ENCODE measurements at regions not wholly inside any gene's neighbourhood (a gene's known extent, or its start where the extent isn't known, plus 50 kb on each side); places are given as distances from the start of the nearest gene placed in this dataset.

DNA sequence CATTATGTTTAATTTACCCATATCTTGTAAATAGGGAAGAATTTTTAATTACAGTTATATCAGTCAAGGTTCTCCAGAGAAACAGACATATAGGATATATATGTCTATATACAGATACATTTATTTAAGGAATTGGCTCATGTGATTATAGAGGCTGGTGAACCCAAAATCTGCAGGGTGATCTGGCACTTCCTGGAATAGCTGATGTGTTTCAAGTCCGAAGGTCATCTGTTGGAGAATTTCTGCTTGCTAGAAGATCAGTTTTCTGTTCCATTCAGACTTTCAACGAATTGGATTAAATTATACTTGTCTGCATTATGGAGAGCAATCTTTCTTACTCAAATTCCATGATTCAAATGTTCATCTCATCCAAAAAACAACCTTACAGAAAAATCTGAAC is 694.6 kb upstream of the DPPA4 start:
- Mint-ChIP-seq H3K36me3 (no peaks in the 10 kb centered on the region), H3K27ac (no peak overlapping the region), H3K9me3 (peaks cover 0 to 3% of the 10 kb centered on the region in 2 donors)
- no peak for DNase-seq (ENCODE audit: low spot score in 2 of 2)
- ATAC-seq: no peak

DNA sequence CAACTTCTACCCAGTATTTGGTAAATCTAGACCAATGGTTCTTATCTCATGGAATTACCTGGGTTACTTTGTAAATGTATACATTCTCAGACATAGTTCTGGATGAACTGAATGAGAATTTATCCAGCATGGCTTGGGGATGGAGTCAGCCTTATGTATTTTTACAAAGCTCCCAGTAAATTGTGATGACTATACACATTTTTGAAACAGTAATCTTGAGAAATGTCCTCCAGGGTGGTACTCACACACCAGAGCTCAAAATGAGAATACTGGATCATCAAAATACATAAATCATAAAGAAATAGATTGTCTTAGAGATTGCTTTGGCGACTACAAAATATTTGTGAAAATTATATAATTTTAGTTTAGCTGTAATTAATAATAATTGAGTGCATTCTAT is 722.1 kb upstream of the DPPA4 start:
- ATAC-seq (no peak), DNase-seq (ENCODE audit: low spot score in 2 of 2) (no peak)
- Mint-ChIP-seq H3K27ac (no peak overlapping the region), H3K36me3 (no peaks in the 10 kb centered on the region), H3K9me3 (no peaks in the 10 kb centered on the region)

DNA sequence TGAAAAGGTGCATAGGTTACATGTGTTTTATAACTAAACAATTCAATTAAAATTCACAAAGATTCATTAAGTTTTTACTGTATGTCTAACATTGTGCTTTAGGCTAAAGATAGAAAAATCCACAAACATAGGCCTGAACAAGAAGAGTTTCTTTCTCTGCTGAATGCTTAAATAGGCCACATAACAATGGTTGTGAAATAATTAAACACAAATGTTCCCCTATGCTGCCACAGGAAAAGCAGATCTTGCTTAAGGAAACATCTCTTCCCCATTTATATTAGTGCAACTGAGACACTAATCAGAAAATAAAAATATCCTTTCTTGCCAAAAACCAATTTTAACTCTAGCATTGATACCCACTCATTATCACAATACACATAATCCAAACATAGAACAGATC is 725.4 kb upstream of the DPPA4 start:
- no peak overlapping the region for H3K27ac Mint-ChIP-seq
- H3K9me3 Mint-ChIP-seq: no peaks in the 10 kb centered on the region
- ATAC-seq (no peak), DNase-seq (ENCODE audit: low spot score in 2 of 2) (no peak)
- no peaks in the 10 kb centered on the region for H3K36me3 Mint-ChIP-seq

DNA sequence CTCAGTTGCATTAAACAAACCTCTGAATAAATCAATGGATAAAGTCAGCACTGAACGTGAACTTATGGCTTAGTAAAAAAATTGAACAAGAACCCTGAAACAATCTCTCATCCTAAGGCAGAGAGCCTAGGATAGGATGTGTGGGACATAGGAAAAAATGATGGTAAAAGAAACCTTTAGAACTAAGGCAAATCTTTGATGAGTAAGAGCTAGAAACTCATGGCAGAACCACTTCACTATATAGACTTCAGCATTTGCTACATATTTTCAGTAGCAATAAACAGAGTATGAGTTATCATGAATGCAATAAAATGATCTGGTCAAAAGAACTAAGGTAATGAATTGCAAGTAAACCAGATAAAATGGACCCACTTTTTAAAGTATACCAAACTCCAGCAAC is 725.8 kb upstream of the DPPA4 start:
- Mint-ChIP-seq H3K27ac (no peak overlapping the region), H3K36me3 (no peaks in the 10 kb centered on the region), H3K9me3 (no peaks in the 10 kb centered on the region)
- DNase-seq (ENCODE audit: low spot score in 2 of 2): no peak
- ATAC-seq: peak; percentile 20 to 87

DNA sequence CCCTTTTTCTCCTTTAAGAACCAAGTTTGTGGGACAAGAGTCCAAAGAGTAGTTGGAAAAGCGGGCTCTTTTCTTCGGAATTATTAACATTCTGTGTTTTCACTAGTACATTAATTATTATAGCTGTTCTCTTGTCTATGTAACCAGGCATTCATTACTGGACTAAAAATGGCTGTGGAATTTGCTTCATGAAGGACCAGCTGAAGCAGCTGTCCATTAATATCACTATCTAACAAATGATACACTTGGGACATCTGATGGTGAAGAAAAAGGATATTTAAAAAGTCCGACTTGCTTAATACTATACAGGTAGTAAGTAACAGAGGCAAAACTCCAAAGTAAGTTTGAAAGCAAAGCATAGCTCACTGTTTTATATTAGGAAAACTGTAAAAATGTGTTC is 728.9 kb upstream of the DPPA4 start:
- Mint-ChIP-seq H3K27ac (no peak overlapping the region), H3K36me3 (no peaks in the 10 kb centered on the region), H3K9me3 (peaks cover 0 to under 1% of the 10 kb centered on the region in 2 donors)
- ATAC-seq (no peak), DNase-seq (ENCODE audit: low spot score in 2 of 2) (no peak)

DNA sequence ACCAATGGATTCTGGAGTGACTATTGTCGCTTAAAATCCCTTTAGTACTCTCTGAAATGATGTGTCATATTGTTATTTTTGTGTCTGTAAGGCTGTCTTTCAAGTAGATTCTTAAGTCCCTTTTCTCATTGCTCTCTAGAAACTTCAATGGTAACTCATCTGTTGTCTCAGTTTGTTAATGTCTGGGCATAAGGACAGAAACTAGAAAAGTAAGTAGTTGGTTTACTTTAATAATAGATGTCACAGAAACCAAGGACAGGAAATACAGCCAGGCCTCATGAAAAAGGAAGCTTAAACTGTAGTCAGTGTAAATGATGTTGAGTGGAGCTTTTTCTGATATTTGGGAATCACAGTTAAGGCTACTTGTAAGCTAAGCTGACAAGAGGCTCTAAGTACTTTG is 730.2 kb upstream of the DPPA4 start:
- DNase-seq (ENCODE audit: low spot score in 2 of 2) (no peak), ATAC-seq (no peak)
- Mint-ChIP-seq H3K27ac (no peak overlapping the region), H3K9me3 (peaks cover 6% of the 10 kb centered on the region in 2 donors), H3K36me3 (peaks cover 5 to 8% of the 10 kb centered on the region in 2 donors)

DNA sequence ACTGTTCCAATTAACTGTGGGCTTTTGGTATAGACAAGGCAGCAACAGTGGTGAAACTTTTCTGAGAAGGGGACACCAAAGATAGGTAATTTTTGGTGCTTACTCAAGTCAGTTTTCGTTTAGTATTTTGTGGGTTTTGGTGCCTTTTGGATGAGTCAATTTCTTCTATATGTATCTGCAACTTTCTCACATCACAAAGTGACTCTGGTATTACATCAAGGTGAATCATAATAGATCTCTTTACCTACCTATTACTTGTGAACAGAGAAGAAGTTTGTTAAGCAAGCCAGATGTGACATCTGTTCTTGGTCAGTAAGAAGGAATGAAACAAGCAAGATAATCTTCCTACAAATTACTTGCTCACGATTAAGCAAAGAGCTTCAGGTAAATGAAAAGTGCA is 732.4 kb upstream of the DPPA4 start:
- DNase-seq (ENCODE audit: low spot score in 2 of 2): no peak
- peaks cover 5 to 8% of the 10 kb centered on the region in 2 donors for H3K36me3 Mint-ChIP-seq
- ATAC-seq: peak; percentile 74 to 91
- peaks cover 6% of the 10 kb centered on the region in 2 donors for H3K9me3 Mint-ChIP-seq
- peak overlapping the region in 1 of 2 donors; percentile 77 for H3K27ac Mint-ChIP-seq

DNA sequence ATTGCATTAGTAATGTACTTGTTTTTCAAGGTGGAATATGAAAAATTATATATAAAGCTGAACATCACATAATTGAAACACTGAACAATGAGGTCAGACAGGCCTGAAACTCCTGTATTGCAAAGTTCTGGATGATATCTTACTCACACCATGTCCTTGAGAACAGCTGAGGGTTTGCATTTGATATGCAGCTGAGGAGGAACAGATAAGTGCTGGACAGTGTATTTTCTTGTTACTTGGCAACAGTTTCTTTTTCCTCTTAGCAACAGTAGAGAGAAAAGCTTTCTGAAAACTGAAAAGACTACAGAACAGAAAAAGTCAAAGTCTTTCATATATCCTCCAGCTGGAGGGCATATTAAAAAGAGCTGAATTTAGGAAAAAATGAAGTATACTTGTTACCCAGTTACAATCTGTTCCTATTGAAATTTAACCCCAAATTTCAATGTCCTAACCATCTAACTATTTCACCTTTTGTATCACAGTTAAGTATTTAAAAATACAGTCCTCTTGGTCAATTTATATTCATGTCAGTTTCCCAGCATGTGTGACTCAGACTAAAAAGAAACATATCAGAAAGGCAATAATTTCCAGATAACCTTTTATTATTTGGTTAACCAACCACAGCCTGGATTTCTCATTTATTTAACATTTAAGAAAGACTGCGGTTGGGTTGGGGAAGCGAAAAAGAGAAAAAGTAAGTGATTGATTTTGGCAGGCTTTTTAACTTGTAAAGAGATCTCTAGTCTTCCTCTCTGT is 733.0 kb upstream of the DPPA4 start:
- peak; percentile 61 to 87 for ATAC-seq
- Mint-ChIP-seq H3K27ac (peak overlapping the region in 1 of 2 donors; percentile 79), H3K9me3 (peaks cover 6% of the 10 kb centered on the region in 2 donors), H3K36me3 (peaks cover 5 to 8% of the 10 kb centered on the region in 2 donors)
- no peak for DNase-seq (ENCODE audit: low spot score in 2 of 2)

DNA sequence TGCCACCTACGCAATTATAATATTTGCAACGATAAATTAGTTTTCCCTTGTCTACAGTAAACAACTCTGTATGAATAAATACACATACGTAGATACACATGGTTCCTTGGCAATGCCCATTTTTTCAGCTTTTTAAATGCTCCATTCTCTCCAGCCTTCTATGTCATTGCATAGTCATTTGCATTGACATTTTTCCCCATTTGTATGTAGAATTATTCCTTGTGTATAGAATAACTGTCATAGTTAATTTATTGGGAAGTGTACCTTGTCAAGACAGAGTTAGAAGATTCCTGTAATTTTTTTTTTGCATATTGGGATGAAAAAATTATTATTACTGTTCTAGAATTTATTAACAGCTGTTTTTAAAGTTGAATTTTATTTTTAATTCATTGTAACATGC is 736.7 kb upstream of the DPPA4 start:
- ATAC-seq (no peak), DNase-seq (ENCODE audit: low spot score in 2 of 2) (no peak)
- Mint-ChIP-seq H3K27ac (no peak overlapping the region), H3K9me3 (peaks cover 6% of the 10 kb centered on the region in 2 donors), H3K36me3 (peaks cover 5 to 8% of the 10 kb centered on the region in 2 donors)

DNA sequence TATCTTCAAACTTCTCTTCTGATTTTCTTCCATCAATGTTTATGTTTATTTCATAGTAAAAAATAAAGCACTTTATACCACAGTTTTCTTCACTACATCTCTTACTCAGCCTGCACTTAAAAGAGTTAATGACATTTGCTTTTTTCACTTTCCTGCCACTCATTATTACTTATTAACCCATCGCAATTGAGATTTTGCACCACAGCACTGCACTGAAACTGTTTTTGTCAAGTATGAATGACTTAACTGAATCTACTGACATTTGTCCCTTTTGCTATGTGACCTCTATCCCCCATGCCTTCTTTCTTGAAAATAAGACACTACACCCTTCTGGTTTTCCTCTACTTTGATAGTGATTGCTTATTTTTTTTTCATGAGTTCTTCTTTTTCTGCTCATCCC is 739.7 kb upstream of the DPPA4 start:
- no peak overlapping the region for H3K27ac Mint-ChIP-seq
- ATAC-seq (no peak), DNase-seq (ENCODE audit: low spot score in 2 of 2) (no peak)
- no peaks in the 10 kb centered on the region for H3K9me3 Mint-ChIP-seq
- H3K36me3 Mint-ChIP-seq: no peaks in the 10 kb centered on the region

DNA sequence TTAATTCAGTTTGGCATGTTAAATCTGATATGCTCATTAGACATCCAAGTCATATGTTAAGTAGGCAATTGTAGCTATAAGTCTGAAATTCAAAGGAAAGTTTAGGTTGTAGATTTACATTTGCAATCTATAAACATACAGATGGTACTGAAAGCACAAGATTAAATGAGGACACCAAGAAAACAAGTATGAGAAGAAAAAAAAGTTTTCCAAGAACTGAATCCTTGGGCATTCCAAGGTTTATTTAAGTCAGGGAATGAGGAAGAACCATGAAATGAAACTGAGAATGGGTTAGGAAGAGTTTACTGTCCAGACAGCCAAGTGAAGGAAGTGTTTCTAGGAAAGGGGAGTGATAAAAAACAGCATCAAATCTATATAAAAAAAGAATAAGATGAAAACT is 756.1 kb upstream of the DPPA4 start:
- ATAC-seq (no peak), DNase-seq (ENCODE audit: low spot score in 2 of 2) (no peak)
- no peaks in the 10 kb centered on the region for H3K36me3 Mint-ChIP-seq
- H3K9me3 Mint-ChIP-seq: peaks cover 0 to 3% of the 10 kb centered on the region in 2 donors
- H3K27ac Mint-ChIP-seq: no peak overlapping the region

DNA sequence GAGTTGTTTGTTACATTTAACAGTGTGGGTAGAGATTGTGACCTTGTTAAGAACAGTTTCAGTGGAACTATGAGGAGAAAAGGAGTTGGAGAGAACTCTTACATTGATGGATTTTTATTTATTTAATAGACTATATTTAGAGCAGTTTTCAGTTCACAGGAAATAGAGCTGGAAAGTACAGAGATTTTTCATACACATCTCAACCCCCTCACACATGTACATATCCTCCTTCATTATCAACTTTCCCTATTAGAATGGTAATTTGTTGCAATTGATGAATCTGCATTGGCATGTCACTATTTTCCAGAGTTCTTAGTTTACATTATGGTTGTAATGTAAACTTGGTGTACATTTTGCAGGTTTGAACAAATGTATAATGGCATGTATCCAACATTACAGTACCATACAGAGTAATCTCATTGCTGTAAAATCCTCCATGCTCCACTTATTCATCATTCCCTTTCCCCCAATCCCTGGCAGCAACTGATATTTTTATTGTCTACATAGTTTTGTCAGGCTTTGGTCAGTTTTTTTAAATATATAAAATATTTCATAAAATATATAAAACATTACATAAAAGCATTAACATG is 756.6 kb upstream of the DPPA4 start:
- Mint-ChIP-seq H3K27ac (no peak overlapping the region), H3K36me3 (no peaks in the 10 kb centered on the region), H3K9me3 (peaks cover 0 to 3% of the 10 kb centered on the region in 2 donors)
- ATAC-seq: no peak
- DNase-seq (ENCODE audit: low spot score in 2 of 2): no peak

DNA sequence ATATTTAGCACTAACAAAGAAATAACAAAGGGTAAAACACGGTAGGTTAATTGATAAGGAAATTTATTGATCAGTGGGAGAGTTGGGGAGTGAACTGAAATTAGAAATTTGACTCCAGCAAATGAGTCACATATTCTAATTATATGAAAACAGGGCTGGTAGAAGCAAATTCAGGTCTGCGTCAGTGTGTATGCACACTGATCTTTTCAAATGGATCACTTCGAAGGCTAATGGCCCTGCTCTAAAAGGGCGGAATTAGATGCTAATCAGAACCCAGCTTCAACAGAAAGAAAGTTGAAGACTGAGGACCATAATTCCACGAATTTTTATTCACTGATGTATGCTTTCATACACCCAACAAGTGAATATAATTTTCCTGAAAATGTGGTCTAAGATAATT is 762.4 kb upstream of the DPPA4 start:
- ATAC-seq (no peak), DNase-seq (ENCODE audit: low spot score in 2 of 2) (no peak)
- Mint-ChIP-seq H3K9me3 (peaks cover 0 to 3% of the 10 kb centered on the region in 2 donors), H3K36me3 (no peaks in the 10 kb centered on the region), H3K27ac (no peak overlapping the region)

DNA sequence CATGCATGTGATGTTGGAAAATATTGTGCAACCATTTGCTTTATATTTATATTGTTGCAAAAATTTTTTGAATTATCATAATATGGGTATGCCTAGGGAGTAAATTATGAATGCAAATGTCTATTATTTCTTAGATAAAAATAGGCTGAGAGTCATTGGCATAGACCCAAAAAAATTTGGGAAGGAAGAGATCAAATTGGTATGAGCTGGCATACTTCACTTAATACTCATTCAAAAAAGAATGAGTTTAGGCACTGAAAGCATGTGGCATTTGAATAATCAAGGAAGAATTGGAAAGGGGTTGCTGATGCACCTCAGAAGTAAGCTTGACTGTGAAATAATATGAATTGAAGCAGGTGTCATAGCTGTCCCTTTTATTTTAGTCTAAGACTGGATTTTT is 764.0 kb upstream of the DPPA4 start:
- no peaks in the 10 kb centered on the region for H3K36me3 Mint-ChIP-seq

DNA sequence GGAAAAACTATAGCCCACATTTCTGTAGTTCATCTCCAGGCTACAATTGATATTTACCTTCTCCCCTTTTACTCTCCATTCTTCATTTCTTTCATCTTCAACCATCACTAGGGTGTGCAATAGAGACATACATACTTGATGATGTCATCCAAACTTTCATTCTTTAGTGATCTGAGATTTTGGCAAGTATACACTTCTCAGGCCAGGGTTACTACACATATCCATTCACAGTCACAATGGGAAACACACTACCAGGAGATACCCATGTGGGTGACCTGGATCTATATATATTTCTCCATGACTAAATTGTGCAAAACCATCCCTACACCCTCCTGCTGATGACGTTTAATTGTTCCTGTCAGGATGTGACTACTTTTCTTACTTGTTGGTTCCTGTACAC is 769.5 kb upstream of the DPPA4 start:
- DNase-seq (ENCODE audit: low spot score in 2 of 2) (no peak), ATAC-seq (peak in 1 of 2 donors; percentile 35)
- no peaks in the 10 kb centered on the region for H3K36me3 Mint-ChIP-seq
- no peak overlapping the region for H3K27ac Mint-ChIP-seq
- no peaks in the 10 kb centered on the region for H3K9me3 Mint-ChIP-seq

More for the DNA sequence above, 764.0 kb upstream of the DPPA4 start:
- ATAC-seq (no peak), DNase-seq (ENCODE audit: low spot score in 2 of 2) (no peak)
- peaks cover 0 to 3% of the 10 kb centered on the region in 2 donors for H3K9me3 Mint-ChIP-seq
- no peak overlapping the region for H3K27ac Mint-ChIP-seq

DNA sequence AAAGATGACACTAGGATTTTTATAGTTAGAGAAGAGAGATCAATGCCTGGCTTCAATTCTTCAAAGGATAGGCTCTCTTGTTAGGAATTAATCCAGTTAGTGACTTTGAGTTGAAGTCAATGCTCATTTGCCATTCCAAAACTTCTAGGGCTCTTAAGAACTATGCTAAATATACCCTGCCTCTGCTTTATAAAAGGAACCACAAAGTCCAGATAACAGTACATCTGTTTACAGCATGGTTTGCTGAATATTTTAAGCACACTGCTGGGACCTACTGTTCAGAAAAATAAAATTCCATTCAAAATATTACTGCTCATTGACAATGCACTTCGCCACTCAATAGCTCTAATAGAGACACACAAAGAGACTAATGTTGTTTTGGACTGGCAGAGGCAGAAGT is 786.6 kb upstream of the DPPA4 start:
- H3K9me3 Mint-ChIP-seq: no peaks in the 10 kb centered on the region
- no peak for ATAC-seq
- no peaks in the 10 kb centered on the region for H3K36me3 Mint-ChIP-seq
- no peak overlapping the region for H3K27ac Mint-ChIP-seq
- no peak for DNase-seq (ENCODE audit: low spot score in 2 of 2)

DNA sequence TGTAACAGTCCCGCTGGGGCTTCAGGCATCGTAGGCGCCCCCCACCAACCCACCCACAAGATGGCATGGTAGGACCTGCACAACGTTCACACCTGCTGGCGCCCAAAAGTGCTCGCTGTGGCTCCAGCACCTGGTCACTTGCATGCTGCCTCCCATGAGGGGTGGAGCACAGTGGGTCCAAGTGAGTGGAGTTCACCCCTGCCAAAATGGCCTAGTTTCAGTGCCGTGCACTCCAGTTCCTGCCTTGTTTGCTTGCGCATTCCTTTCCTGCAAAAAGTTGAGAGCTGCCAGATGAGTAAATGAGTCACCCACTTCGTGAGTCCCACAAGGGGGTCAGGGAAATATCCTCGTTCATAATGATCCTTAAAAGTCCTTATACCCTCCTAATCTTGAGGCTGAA is 788.7 kb upstream of the DPPA4 start:
- ATAC-seq: no peak
- Mint-ChIP-seq H3K27ac (no peak overlapping the region), H3K9me3 (no peaks in the 10 kb centered on the region), H3K36me3 (no peaks in the 10 kb centered on the region)
- DNase-seq (ENCODE audit: low spot score in 2 of 2): no peak

DNA sequence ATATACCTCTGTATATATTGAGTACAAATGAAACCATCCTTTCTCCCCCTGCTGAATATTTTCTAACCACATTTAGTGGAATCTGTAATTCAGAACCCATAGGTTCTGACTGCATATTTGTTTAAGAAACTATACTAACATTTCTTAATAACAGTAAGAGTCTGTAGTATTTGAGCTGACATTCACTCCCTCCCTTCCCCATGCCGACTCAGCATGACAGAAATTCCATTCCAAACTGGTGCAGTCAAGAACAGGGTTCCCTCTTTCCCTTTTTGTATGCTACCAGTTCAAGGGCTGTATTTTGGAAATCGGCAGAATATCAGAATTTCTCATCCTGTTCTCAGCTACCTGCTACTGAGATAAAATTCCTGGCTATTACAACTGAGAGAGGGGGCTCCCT is 796.6 kb upstream of the DPPA4 start:
- ATAC-seq (no peak), DNase-seq (ENCODE audit: low spot score in 2 of 2) (no peak)
- H3K36me3 Mint-ChIP-seq: peaks cover 0 to 15% of the 10 kb centered on the region in 2 donors
- H3K27ac Mint-ChIP-seq: no peak overlapping the region
- peaks cover 4 to 6% of the 10 kb centered on the region in 2 donors for H3K9me3 Mint-ChIP-seq

Data from activated naive CD4-positive, alpha-beta T cell treated with anti-CD3 and anti-CD28 coated beads, Interleukin-2, amount 50 U/mL, for 72 hours (primary cell).